HepG2 (cell line): ENCODE measurements at regions not wholly inside any gene's neighbourhood (a gene's known extent, or its start where the extent isn't known, plus 50 kb on each side); places are given as distances from the start of the nearest gene placed in this dataset.

Source experiments
- ATAC-seq: fragments of 200-7000 bp; cut with Tn5 transposase; 3 replicates; pipeline ENCODE4 v1.9.1; 2020; ENCODE audit warnings: mild to moderate bottlenecking, moderate library complexity
- BruUV-seq: library from RNA; stranded (reverse); fragments of 400-500 nt; replicated peaks from 2 replicates; lab custom pipeline; 2021; lab: Mats Ljungman, UMichigan
- CTCF ChIA-PET: fragments of 300-600 bp; formaldehyde crosslinking; extraction: SDS; loops from one replicate; lab custom pipeline; 2021; ENCODE audit warnings: low total read pairs, inconsistent platforms, low intra/inter-chr PET ratio; lab: Yijun Ruan, JAX
- POLR2A ChIA-PET: fragments of 350-600 bp; sonication (Branson Sonifier 250); formaldehyde crosslinking; loops from one replicate; lab custom pipeline; 2020; ENCODE audit warnings: antibody characterized with exemption, inconsistent platforms; lab: Yijun Ruan, JAX
- DNase-seq: peaks from one replicate; pipeline ENCODE4 v3.0.0-alpha.2; 2015; ENCODE audit warnings: low spot score
- FAIRE-seq: peaks from 3 replicates; lab custom pipeline; 2011; peaks lifted over from hg19 to GRCh38; lab: Jason Lieb, UNC
- H2AFZ ChIP-seq: one replicate; pipeline ENCODE4 v1.6.1; 2011; ENCODE audit warnings: low read length, inconsistent platforms
- H3K27ac ChIP-seq: fragments of 300-600 bp; 3 replicates; pipeline ENCODE4 v1.8.0; 2011; ENCODE audit warnings: mixed run types, mild to moderate bottlenecking, mixed read lengths, low read length, inconsistent platforms; ENCODE audit not compliant: insufficient read depth; ENCODE audit errors: extremely low read length
- H3K27me3 ChIP-seq, 2 experiments: fragments of 200-600 bp in 1 of 2; 2 replicates in 1 of 2; 3 replicates in 1 of 2; pipeline versions ENCODE4 v1.6.0 to v1.8.0; 2011; ENCODE audit warnings: low read length in 2 of 2, mild to moderate bottlenecking in 2 of 2, moderate library complexity in 2 of 2, inconsistent platforms in 1 of 2; ENCODE audit not compliant: insufficient read depth in 2 of 2, control insufficient read depth in 1 of 2
- H3K36me3 ChIP-seq, 2 experiments: fragments of 200-600 bp in 1 of 2; replicated peaks in 1 of 2; 2 replicates in 1 of 2; 3 replicates in 1 of 2; pipeline versions ENCODE4 v1.5.1 to v1.8.0; 2011; ENCODE audit warnings: low read length in 2 of 2, inconsistent platforms in 1 of 2; ENCODE audit not compliant: insufficient read depth in 2 of 2, control insufficient read depth in 1 of 2
- H3K4me1 ChIP-seq: 2 replicates; pipeline ENCODE4 v1.5.1; 2012; ENCODE audit warnings: low read length, inconsistent platforms; ENCODE audit not compliant: insufficient read depth
- H3K4me2 ChIP-seq: 2 replicates; pipeline ENCODE4 v1.6.0; 2011; ENCODE audit warnings: low read depth, low read length, inconsistent platforms
- H3K4me3 ChIP-seq, 3 experiments: fragments of 200-600 bp in 1 of 3; sonication (generic), shearing (Covaris generic) in 1 of 3; replicated peaks in 1 of 3; 2 replicates each; pipeline ENCODE4 v1.5.1; 2011 to 2016; ENCODE audit warnings: low read length in 3 of 3, inconsistent platforms in 2 of 3, low read depth in 2 of 3, mild to moderate bottlenecking in 2 of 3, control low read depth in 1 of 3, mixed read lengths in 1 of 3; ENCODE audit not compliant: insufficient read depth in 1 of 3
- H3K79me2 ChIP-seq: one replicate; pipeline ENCODE4 v1.6.1; 2011; ENCODE audit warnings: low read length, inconsistent platforms; ENCODE audit not compliant: insufficient read depth
- H3K9ac ChIP-seq: 2 replicates; pipeline ENCODE4 v1.6.0; 2011; ENCODE audit warnings: mild to moderate bottlenecking, low read depth, low read length, inconsistent platforms; ENCODE audit not compliant: insufficient read depth
- H3K9me3 ChIP-seq: 2 replicates; pipeline ENCODE4 v1.5.1; 2012; ENCODE audit warnings: mild to moderate bottlenecking, low read length
- H4K20me1 ChIP-seq: 2 replicates; pipeline ENCODE4 v1.6.0; 2011; ENCODE audit warnings: inconsistent platforms, mild to moderate bottlenecking, low read length, moderate library complexity; ENCODE audit not compliant: insufficient read depth
- ASH2L ChIP-seq: fragments of 300-600, 200-600 bp; sonication (generic); IDR thresholded peaks from 2 replicates; pipeline ENCODE4 v1.7.0; 2017; ENCODE audit warnings: low read depth, mild to moderate bottlenecking, moderate library complexity, mixed read lengths, low read length; ENCODE audit not compliant: insufficient read length
- CREB1 ChIP-seq, 2 experiments: fragments of 450-650 bp in 1 of 2; IDR thresholded peaks; 2 replicates each; pipeline ENCODE4 v1.6.1; 2016 to 2017; ENCODE audit warnings: control low read depth in 1 of 2, mild to moderate bottlenecking in 1 of 2, missing compliant biosample characterization in 1 of 2, missing genetic modification characterization in 1 of 2
- DNMT1 ChIP-seq: sonication (generic); formaldehyde crosslinking; IDR thresholded peaks from 2 replicates; pipeline ENCODE4 v1.5.1; 2020; ENCODE audit warnings: mild to moderate bottlenecking, missing genetic modification reagents
- IRX3 ChIP-seq: sonication (generic); formaldehyde crosslinking; IDR thresholded peaks from 2 replicates; pipeline ENCODE4 v1.8.1; 2023; ENCODE audit warnings: mild to moderate bottlenecking, low read depth, missing genetic modification reagents, borderline replicate concordance
- MAF1 ChIP-seq: sonication (generic); formaldehyde crosslinking; IDR thresholded peaks from 2 replicates; pipeline ENCODE4 v1.5.0; 2020; ENCODE audit warnings: missing genetic modification reagents, borderline replicate concordance
- NCOA2 ChIP-seq: sonication (generic); formaldehyde crosslinking; IDR thresholded peaks from 2 replicates; pipeline ENCODE4 v1.8.0; 2022; ENCODE audit warnings: inconsistent platforms
- NR2F1 ChIP-seq, 2 experiments: fragments of 450-650 bp in 1 of 2; formaldehyde crosslinking in 1 of 2; IDR thresholded peaks; 2 replicates each; pipeline versions ENCODE4 v1.5.0 to v1.6.1; 2016 to 2020; ENCODE audit warnings: mild to moderate bottlenecking in 1 of 2, missing compliant biosample characterization in 1 of 2, missing genetic modification reagents in 1 of 2, moderate library complexity in 1 of 2
- NR3C1 ChIP-seq: sonication (generic); formaldehyde crosslinking; IDR thresholded peaks from 2 replicates; pipeline ENCODE4 v1.4.0; 2020; ENCODE audit warnings: missing genetic modification reagents
- ONECUT2 ChIP-seq: sonication (generic); formaldehyde crosslinking; IDR thresholded peaks from 2 replicates; pipeline ENCODE4 v1.4.0; 2020; ENCODE audit warnings: missing genetic modification reagents
- PHF21A ChIP-seq: sonication (generic); formaldehyde crosslinking; IDR thresholded peaks from 2 replicates; pipeline ENCODE4 v1.5.0; 2020; ENCODE audit warnings: mild to moderate bottlenecking, missing genetic modification reagents
- TAF1 ChIP-seq: sonication (generic); formaldehyde crosslinking; IDR thresholded peaks from 2 replicates; pipeline ENCODE4 v1.4.0; 2020; ENCODE audit warnings: missing genetic modification reagents
- TEAD2 ChIP-seq: sonication (generic); formaldehyde crosslinking; IDR thresholded peaks from 2 replicates; pipeline ENCODE4 v1.9.0; 2021; ENCODE audit warnings: missing genetic modification reagents
- ZNF12 ChIP-seq: sonication (generic); formaldehyde crosslinking; IDR thresholded peaks from 2 replicates; pipeline ENCODE4 v1.5.0; 2020; ENCODE audit warnings: missing genetic modification reagents
- ZNF225 ChIP-seq: sonication (generic); formaldehyde crosslinking; IDR thresholded peaks from 2 replicates; pipeline ENCODE4 v1.4.0; 2020; ENCODE audit warnings: mild to moderate bottlenecking, missing genetic modification reagents
- ZNF496 ChIP-seq: sonication (generic); formaldehyde crosslinking; IDR thresholded peaks from 2 replicates; pipeline ENCODE4 v1.8.1; 2023; ENCODE audit warnings: mild to moderate bottlenecking, moderate library complexity, missing genetic modification reagents; ENCODE audit not compliant: insufficient replicate concordance
- WGBS: methylation state at CpG from one replicate; pipeline ENCODE4 v1.1.6; 2017; ENCODE audit warnings: low lambda C conversion rate; 5-methylcytosine and 5-hydroxymethylcytosine counted together
- in situ Hi-C: cut with HindIII; loops from 2 replicates; pipeline ENCODE4 v1.10.0; 2017; ENCODE audit warnings: low pct_unique_long_range_greater_than_20kb; ENCODE audit not compliant: extremely low pct_ligation_motif_present
- intact Hi-C: fragments of 100-400 bp; cut with micrococcal nuclease; formaldehyde crosslinking; loops from one replicate; pipeline ENCODE4 v1.10.0; 2022; ENCODE audit not compliant: unreplicated experiment
- TF ChIP-seq, protein P1 (sequence below): sonication (generic); formaldehyde crosslinking; IDR thresholded peaks from 2 replicates; pipeline ENCODE4 v1.4.0; 2020; ENCODE audit warnings: missing genetic modification reagents
- TF ChIP-seq, protein P2 (sequence below): sonication (generic); formaldehyde crosslinking; IDR thresholded peaks from 2 replicates; pipeline ENCODE4 v1.4.0; 2020; ENCODE audit warnings: missing genetic modification reagents
- TF ChIP-seq, protein P3 (sequence below): sonication (generic); formaldehyde crosslinking; IDR thresholded peaks from 2 replicates; pipeline ENCODE4 v1.4.0; 2020; ENCODE audit warnings: missing genetic modification reagents

DNA sequence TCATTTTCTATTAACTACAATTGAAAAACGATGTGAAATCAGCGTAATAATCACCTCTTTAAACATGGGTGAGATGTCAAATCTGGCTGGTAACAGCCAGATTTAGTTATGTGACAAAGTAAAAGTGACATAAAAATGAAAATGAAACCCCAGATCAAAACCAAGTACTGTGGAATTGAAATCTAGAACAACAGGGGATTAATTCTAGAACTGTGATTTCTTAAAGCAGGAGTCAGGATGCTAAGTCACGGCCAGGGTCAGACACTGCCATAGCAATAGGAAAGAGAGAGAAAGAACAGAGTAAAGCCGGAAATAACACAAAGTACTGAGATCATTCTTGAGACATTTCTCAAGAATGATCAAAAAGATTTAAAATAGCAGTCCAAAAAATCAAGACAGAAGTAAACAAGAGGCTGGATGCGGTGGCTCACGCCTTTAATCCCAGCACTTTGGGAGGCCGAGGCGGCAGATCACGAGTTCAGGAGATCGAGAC lies 1183.7 kb upstream of the NXPH2 start:
- no TSS peak for BruUV-seq
- ATAC-seq (no peak), DNase-seq (no peak), FAIRE-seq (no peak)
- in situ Hi-C loops (no loop called here), intact Hi-C loops (no loop called here)
- H3K9ac ChIP-seq, result no peak overlapping the region
- ChIA-PET CTCF (no interaction called here), POLR2A (no interaction called here)
- H3K27ac ChIP-seq, result no peak overlapping the region
- no peaks in the 10 kb centered on the region for H3K9me3 ChIP-seq
- H4K20me1 ChIP-seq, result no peaks in the 10 kb centered on the region
- no peak overlapping the region for H3K4me2 ChIP-seq
- TF ChIP-seq NR3C1 (CRISPR knock-in tag) (no peak), DNMT1 (CRISPR knock-in tag) (no peak), ONECUT2 (no peak), NCOA2 (CRISPR knock-in tag) (no peak), TAF1 (no peak), ZNF225 (CRISPR knock-in tag) (no peak), NR2F1 (CRISPR knock-in tag; IDR thresholded peaks at IDR 0.05) (no peak), IRX3 (CRISPR knock-in tag) (no peak), ASH2L (no peak), ZNF12 (CRISPR knock-in tag) (no peak), PHF21A (CRISPR knock-in tag) (no peak), CREB1 (IDR thresholded peaks at IDR 0.05) (no peak), CREB1 (CRISPR knock-in tag; IDR thresholded peaks at IDR 0.05) (no peak), ZNF496 (no peak), TEAD2 (CRISPR knock-in tag) (no peak), MAF1 (CRISPR knock-in tag) (no peak)
- TF ChIP-seq, protein P1, sequence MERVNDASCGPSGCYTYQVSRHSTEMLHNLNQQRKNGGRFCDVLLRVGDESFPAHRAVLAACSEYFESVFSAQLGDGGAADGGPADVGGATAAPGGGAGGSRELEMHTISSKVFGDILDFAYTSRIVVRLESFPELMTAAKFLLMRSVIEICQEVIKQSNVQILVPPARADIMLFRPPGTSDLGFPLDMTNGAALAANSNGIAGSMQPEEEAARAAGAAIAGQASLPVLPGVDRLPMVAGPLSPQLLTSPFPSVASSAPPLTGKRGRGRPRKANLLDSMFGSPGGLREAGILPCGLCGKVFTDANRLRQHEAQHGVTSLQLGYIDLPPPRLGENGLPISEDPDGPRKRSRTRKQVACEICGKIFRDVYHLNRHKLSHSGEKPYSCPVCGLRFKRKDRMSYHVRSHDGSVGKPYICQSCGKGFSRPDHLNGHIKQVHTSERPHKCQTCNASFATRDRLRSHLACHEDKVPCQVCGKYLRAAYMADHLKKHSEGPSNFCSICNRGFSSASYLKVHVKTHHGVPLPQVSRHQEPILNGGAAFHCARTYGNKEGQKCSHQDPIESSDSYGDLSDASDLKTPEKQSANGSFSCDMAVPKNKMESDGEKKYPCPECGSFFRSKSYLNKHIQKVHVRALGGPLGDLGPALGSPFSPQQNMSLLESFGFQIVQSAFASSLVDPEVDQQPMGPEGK, result no peak
- TF ChIP-seq, protein P2, sequence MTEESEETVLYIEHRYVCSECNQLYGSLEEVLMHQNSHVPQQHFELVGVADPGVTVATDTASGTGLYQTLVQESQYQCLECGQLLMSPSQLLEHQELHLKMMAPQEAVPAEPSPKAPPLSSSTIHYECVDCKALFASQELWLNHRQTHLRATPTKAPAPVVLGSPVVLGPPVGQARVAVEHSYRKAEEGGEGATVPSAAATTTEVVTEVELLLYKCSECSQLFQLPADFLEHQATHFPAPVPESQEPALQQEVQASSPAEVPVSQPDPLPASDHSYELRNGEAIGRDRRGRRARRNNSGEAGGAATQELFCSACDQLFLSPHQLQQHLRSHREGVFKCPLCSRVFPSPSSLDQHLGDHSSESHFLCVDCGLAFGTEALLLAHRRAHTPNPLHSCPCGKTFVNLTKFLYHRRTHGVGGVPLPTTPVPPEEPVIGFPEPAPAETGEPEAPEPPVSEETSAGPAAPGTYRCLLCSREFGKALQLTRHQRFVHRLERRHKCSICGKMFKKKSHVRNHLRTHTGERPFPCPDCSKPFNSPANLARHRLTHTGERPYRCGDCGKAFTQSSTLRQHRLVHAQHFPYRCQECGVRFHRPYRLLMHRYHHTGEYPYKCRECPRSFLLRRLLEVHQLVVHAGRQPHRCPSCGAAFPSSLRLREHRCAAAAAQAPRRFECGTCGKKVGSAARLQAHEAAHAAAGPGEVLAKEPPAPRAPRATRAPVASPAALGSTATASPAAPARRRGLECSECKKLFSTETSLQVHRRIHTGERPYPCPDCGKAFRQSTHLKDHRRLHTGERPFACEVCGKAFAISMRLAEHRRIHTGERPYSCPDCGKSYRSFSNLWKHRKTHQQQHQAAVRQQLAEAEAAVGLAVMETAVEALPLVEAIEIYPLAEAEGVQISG (CRISPR knock-in tag), result no peak
- TF ChIP-seq, protein P3, sequence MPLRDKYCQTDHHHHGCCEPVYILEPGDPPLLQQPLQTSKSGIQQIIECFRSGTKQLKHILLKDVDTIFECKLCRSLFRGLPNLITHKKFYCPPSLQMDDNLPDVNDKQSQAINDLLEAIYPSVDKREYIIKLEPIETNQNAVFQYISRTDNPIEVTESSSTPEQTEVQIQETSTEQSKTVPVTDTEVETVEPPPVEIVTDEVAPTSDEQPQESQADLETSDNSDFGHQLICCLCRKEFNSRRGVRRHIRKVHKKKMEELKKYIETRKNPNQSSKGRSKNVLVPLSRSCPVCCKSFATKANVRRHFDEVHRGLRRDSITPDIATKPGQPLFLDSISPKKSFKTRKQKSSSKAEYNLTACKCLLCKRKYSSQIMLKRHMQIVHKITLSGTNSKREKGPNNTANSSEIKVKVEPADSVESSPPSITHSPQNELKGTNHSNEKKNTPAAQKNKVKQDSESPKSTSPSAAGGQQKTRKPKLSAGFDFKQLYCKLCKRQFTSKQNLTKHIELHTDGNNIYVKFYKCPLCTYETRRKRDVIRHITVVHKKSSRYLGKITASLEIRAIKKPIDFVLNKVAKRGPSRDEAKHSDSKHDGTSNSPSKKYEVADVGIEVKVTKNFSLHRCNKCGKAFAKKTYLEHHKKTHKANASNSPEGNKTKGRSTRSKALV (CRISPR knock-in tag), result no peak
- H3K4me1 ChIP-seq, result no peaks in the 10 kb centered on the region
- no peak overlapping the region for H3K4me3 ChIP-seq
- H3K79me2 ChIP-seq, result no peaks in the 10 kb centered on the region
- no peaks in the 10 kb centered on the region for H3K27me3 ChIP-seq
- 6% methylated on average over 10 of the region's 10 CpGs for WGBS
- no peaks in the 10 kb centered on the region for H3K36me3 ChIP-seq
- no peak overlapping the region for H2AFZ ChIP-seq
